Astrocyte (in vitro differentiated cells and primary cell): ENCODE measurements at regions not wholly inside any gene's neighbourhood (a gene's known extent, or its start where the extent isn't known, plus 50 kb on each side); places are given as distances from the start of the nearest gene placed in this dataset.

Experiments used
- CTCF ChIP-seq: IDR thresholded peaks from 2 replicates; pipeline ENCODE4 v1.5.1; 2011; ENCODE audit warnings: low read depth, mild to moderate bottlenecking, inconsistent platforms, low read length, moderate library complexity; ENCODE audit not compliant: insufficient read depth
- EZH2 ChIP-seq: IDR thresholded peaks from 2 replicates; pipeline ENCODE4 v1.6.1; 2012; ENCODE audit warnings: mild to moderate bottlenecking, low read length, inconsistent platforms; ENCODE audit not compliant: insufficient read depth

DNA sequence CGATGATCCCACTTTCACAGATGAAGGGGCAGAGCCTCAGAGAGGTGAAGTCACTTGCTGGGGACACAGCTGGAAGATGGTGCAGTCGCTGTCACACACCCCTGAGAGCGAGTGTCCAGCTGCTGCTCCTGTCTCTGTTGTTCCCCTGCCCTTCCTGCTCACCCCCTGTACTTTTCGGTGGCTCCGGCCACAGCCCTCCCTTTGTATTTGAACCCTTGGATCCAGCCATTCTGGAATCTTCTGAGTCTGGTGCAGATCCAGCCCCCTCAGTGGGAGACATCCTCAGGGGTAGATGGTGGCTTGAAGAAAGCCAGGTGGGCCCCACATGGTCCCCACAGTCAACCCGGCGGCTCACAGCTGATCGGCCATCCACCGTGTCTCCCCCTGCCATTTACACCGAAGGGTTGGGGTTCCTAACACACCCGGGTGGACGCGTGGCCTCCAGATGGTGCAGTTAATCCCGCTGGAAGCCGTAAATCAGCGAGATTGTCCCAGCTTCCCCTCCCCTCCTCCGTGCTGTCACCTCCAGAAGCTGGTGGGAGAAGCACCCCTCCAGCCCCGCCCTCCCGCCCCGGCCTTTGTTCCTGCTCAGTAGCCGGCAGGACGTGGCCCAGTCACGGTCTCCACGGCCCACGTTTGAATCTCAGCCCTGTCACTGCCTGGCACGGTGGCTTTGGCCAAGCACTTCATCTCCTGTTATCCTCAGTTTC is 204.8 kb downstream of the C9orf50 start:
- no peak for TF ChIP-seq CTCF
- TF ChIP-seq EZH2: no peak
